ENCODE measurements at regions not wholly inside any gene's neighbourhood (a gene's known extent, or its start where the extent isn't known, plus 50 kb on each side); places are given as distances from the start of the nearest gene placed in this dataset.

DNA sequence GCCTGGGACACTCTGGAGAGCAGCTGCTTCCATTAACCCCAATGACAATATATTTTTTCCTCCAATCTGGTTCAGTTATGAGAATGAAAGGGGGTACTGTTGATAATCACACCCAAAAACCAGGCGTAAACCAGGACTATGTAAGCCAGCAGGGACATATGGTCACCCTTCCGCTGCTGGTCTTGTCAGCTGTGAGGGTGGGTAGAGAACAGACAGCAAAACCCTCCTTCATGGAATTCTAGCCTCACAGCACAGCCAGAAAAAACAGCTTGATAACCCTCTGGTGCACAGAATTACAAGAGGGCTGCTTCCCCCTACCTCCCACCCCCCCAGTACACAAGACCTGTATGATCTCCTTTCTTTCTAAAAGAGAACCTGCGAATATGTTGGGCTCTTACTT, 368.8 kb upstream of the ZMIZ1 start:
- no peak for DNase-seq

DNA sequence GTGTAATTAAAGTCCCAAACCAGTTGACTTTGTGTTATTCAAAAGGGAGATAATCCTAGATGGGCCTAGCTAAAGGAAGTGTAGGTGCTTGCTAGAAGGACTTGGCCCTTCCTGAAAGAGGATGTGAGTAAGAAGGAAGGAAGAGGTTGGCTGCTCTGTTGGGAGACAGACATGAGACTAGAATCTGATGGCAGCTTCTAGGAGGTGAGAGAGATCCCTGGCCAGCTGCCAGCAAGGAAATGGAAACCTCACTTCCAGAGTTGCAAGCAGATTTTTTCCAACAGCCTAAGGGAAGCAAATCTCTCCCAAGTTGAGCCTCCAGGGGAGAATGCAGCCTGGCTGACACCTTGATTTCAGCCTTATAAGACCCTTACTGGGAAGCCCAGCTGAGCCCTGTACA, 368.4 kb upstream of the ZMIZ1 start:
- no peak for DNase-seq

DNA sequence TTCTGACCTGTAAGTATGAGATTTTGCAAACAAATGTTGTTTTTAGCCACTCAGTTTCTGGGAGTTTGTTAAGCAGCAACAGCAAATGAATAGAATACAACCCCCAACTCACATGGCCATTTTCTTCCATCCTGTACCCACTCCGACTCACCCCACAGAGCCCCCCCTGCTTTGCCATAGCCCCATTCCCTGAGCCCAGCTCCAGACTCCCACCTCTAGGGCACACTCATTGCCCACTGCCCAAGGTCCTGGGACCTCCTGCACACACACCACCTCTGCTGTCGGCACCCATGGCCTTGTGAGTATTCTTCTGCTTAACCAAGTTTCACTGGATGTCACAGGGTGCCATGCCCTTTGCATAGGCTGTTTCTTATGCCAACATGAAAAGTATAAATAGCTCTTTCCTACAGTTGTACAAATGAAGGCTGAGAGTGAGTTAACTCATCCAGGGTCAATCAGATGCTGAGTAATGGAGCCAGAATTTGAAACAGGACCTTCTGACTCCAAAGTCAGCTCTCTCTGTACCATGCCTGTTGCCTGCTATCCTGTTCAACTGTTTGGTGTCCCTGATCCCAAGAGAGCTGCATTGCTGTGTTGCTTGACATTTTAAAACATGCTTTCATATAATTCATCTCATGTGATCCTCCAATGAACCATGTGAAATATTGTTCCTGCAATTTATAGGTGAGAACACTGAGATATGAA, 367.8 kb upstream of the ZMIZ1 start:
- DNase-seq, result no peak

DNA sequence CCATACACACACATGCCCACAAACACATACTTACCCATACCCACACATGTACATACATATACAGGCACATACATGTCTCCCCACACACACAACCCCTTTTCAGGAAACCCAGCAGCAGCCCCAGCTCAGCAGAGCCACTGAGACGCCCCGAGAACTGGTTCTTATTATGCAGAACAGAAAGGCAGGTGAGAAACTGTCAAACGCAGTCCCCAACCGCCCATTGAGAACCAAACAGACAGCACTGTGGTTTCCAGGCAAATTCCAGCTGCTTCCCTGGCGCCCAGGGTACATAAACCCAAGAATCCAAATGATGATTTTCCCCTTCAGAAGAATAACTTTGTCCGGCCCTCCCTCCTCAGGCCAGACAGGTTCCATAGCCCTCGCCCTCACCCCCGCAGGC, 366.6 kb upstream of the ZMIZ1 start:
- DNase-seq, result no peak

DNA sequence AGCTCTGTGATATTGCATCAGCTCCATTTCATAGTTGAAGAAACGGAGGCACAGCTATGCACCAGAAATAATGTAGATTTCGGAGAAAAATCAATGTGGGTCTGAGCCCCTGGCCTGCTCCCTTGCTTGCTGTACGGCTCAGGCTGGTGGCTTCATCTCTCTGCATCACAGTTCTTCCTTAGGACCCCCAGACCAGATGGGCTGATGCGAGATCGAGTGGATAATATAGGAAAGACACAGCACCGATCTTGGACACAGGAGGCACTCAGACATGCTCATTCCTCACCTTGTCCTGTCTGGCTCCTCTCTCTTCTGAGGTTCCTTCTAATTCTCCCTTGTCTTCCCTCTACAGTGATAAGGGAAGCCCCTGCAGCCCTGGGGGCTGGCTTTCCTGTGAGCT, 365.9 kb upstream of the ZMIZ1 start:
- no peak for DNase-seq

DNA sequence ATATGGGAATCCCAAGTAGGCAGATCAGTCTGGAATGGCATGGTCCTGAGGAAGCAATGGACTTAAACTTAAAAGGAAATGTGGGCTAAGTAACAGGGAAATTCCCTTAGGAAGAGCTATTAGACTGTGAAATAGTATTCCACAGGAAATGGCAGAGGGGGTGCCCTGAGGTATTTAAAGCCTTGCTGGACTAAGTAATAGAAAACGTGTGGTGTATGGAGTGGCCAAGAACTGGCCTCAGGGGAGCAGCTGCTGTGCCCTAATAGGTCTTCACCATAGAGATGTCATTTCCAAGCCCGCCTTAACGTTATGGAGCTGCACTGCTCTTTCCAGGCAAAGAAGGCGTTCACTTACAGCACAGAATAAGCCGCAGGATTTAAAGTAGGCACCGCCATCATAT, 365.2 kb upstream of the ZMIZ1 start:
- no peak for DNase-seq

DNA sequence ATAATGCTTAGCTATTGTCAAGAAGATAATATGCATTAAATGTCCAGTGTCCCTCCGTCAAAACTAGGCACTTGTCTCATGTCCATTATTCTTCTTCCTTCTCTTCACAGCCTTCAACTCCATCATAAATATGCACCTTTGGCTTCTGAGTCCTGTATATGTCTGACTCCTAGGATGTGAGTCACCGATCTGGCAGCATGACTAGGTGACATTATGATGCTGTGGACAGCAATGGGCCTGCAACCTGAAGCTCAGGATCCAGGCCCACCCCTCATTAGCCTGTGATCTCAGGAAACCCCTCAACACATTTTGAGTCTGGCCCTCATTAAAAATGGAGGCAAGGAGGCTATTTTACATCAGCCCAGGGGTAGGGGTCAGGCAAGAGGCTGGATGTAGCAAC, 362.5 kb upstream of the ZMIZ1 start:
- no peak for DNase-seq

DNA sequence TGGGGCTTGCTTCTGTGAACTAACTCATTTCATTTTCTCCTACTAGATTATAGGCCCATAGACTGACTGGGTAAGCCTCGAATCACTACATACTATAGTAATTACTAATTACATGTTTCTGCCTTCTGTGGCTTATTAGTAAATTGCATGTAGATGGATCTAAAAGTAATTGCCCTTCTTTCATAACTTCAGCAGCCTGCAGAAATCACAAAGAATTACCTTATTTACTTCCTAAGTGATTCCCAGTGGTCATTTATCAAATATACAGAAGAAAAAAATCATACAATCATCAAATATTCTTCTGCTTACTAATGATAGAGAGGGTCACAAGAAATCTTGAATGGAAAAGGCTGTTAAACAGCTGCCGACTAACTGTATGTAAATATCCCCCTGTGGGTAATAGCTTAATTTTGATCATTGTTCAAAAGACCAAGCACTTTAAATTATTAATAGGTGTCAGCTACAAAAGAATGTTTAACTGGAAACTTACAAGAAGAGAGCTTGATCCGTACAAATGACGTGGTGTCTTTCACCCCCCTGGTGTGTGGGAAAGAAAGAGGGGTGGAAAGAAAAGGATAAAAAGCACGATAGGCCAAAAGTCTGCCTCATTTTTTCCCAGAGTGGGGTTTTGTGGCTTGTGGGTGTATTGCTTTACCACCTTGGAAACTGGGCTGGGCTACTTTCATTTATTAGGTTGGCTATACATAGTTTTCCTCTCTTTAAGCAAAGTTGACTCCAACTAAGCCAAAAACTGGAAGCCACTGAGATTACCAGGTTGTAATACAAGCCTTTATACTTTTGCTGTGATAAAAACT, 361.8 kb upstream of the ZMIZ1 start:
- no peak for DNase-seq

DNA sequence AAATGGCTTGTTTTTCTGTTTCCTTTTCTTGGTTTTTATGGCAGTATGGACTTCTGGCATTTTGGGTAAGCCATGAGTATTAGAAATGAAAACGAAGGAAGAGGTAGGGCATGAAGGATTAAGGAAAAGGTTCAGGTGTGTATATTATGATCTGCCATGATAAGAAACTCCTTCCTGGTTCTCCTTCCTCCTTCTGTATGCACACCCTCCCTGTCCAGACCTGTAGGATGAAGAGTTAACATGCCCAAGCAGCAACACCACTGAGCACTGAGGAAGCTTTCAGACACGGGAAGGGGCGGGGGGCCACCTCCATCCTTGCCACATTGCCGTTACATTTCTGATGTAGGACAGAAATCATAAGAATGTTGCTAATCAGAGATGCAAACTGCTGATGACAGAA, 361.0 kb upstream of the ZMIZ1 start:
- DNase-seq, result no peak

DNA sequence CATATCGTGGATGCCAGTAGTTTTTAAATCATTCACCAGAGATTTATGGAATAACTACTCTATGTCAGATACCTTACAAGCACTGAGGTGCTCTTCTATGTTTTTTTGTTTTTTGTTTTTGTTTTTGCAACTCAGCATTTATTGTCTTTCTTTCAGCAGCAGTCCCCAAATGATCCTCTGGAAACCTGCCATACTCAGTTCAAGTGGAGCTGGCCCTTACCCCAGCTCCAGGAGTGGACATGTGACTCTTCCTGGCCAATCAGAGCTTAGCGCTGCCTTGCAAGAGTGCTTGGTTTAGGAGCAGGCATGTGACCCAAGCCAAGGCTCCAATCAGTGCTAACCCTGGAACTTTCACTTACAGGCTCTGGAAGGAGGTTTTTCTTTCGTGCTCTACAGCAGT, 356.6 kb upstream of the ZMIZ1 start:
- no peak for DNase-seq

DNA sequence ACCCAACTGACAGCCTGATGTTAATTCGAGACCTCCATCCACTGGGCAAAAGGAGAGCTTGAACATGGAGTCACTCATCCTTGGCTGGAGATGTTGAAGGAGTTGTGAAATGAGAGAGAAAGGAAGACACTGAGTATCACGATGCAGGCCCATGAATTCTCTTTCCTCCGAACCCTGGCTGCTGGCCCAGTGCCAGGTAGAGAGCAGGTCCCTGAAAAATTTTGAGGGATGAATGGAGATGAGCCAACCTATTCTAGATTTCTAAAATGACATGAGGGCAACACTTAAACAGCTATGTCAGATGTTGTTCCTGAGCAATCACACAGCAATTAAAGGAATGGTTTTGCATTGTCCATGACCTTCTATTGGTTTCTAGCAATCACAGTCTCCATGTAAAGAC, 355.1 kb upstream of the ZMIZ1 start:
- no peak for DNase-seq

DNA sequence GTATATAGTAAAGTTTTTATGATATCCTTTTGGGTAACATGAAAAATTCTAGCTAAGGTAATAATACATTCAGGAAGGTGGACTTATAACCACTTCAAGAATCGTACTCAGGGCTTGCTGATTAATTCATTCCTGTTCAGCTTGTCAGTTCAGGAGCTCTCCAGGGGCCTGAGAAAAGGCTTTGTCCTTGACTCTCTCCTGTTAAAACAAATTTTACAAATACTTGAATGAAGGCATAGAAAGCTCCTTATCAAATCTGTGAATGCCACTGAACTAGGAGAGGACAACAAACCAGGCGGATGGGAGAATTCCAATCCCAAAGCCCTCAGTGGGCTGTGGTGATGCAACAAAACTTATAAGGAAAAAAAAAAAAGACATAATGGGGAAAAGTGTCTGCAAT, 354.5 kb upstream of the ZMIZ1 start:
- no peak for DNase-seq

DNA sequence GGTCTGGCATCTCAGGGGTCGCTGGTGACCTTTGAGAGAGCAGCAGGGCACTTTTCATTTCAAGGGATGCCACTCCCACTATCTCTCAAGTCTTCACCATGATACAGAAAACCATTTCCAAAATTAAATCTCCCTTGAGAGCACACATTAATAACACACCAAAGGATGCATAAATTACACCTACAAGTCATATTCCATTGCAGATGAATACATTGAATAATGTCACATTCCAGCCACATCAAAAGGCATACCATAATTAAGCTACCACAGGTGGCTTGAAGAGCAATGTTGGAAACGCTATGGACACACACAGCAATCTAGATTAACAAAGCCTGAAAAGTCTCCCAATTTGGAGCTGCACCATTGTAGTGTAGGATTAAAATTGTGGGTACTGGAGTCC, 353.3 kb upstream of the ZMIZ1 start:
- no peak for DNase-seq

DNA sequence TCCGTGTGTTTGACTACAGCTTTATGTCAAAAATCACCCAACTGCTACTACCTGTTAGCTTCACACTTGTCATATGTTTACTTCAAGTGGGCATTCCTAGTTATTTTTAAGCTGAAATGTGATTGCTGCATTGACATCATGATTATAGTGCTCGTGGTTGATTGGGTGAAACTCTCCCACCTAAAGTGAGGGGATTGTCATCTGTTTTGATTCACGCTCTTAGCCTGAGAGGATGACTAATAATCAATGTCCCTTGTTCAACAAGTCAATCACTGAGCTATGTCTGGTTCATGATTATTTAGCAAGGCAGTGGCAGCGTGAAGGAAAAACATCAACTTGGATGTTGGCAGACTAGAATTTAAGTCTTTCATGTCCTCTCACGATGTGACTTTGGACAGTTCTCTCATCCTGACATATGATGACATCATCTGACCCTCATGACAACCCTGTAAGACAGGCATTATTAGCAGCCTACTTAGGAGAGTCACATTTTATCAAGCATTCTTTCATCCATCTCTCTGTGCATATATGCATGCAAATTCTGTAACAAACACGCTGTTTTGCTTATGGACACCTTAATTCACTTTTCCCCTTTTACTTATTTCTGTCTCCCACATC, 352.6 kb upstream of the ZMIZ1 start:
- no peak for DNase-seq

DNA sequence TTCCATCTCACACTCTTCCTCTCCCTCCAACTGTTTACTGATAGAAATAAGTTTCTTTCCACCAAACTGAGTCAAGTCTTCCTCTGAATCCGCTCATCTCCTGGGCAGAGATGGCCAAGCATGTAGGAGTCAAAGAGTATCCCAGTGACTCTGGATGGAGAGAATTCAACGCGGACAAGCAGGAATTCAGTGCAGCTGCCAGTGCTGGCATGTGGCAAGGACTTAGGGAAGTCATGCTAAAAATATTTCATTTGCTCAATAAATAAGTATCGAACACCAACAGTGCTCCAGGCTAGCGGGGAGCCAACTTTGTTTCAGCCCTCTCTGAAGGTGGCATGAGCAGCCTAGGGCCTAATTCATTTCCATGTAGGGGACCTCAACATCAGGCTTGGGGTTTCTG, 351.6 kb upstream of the ZMIZ1 start:
- no peak for DNase-seq

DNA sequence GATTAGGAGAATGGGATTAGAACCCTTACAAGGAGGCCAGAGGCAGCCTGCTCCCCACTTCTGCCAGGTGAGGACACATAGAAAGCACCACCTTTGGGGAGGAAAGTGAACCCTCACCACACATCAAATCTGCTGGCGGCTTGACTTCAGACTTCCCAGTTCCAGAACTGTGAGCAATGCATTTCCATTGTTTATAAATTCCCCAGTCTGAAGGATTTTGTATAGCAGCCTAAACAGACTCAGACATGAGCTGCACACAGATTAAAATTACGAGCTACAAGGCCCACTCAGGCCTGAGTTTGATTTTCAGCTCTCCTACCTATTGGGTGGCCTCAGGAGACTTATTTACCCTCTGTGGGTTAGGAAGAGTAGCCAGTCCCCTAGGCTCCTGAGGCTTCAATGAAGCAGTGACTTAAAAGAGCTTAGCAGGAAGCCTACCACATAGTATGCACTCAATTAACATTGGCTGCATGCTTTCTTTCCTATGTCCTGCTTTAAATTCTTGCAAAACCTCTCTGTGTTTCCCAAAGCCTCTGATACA, 350.7 kb upstream of the ZMIZ1 start:
- DNase-seq, result no peak

DNA sequence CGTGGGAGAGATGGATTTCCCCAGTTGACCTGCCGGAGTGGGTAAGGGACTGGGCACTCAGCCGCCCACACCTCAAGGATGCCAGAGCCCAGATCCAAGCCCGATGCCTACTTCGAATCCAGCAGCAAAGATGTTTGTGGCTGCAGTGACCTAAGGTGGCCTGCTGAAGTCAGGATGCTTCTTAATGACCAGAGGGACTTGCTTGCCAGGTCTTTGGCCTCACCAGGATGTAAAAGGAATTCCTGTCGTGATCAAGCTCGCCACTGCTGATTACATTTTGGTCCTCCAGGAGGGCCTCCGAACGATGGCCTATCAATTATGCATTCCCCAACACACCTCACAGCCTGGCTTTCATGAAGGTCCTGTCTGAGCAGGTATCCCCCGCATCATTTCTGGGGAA, 349.5 kb upstream of the ZMIZ1 start:
- DNase-seq, result no peak

DNA sequence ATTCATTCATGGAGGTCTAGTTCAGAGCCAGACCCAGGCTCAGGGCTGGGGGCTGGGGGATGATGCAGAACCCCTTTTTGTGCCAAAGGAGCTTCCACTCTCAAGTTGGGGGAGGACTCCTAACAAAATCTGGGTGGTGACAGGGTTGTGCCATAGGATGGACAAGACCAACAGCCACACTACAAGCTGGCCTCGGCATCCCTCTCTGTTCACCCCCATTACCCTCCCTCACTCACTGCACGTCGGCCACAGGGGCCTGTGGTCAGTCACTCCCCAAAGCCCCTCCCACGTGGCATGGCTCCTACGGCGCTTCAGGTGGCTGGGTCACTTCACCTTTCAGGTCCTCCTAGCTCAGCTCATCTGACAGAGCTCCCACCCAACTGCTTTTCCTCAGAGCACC, 348.7 kb upstream of the ZMIZ1 start:
- no peak for DNase-seq

DNA sequence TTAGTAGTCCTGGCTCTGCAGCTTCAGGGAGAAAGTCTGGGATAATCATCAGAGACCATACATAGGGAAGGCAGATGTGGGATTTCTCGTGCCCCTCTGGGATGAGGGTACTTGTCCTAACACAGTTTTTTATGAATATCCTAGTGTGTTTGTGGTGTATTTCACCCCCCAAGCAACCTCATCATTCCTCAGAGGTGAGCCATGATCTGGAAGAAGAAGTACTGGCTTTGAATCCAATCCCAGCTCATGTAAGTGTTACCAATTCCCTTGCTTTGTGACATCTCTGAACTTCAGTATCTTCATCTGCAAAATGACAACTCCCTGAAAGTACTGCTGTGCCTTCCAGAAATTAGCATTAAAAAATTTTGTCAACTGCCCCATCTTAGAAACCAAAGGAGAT, 347.5 kb upstream of the ZMIZ1 start:
- DNase-seq, result no peak

DNA sequence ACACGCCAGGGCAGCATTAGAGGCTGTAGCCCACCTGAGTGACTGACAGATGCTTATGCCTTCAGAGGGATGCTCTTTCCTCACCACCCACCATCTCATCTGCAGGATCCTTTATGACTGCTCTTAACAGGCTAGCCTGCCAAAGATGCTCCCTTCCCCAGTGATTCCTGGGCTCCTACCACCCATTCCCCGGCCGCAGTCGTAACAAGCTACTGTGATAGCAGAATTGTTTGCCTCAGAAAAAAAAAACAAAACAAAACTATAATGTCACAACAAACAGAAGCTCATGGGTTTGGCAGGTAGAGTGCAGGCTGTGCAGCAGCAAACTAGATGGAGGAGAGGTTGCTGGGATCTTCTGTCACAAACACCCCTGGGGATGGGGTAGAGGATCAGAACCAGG, 343.9 kb upstream of the ZMIZ1 start:
- DNase-seq, result no peak

DNA sequence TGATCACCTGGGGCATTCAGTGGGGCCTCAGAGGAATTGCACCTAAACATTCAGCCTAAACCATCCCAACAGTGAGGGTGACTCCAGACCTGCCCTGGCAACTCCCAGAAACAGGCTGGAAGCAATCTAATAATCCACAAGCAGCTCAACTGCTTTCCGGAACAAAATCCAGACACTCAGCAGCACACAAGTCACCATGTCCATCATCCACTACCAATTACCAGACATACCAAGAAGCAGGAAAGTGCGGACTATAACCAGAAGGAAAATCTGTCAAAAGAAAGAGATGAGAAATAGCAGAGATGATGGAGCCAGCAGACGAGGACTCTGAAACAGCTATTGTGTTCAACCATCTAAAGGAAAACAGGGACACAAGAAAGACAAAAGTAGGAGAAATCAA, 342.6 kb upstream of the ZMIZ1 start:
- DNase-seq, result no peak

DNA sequence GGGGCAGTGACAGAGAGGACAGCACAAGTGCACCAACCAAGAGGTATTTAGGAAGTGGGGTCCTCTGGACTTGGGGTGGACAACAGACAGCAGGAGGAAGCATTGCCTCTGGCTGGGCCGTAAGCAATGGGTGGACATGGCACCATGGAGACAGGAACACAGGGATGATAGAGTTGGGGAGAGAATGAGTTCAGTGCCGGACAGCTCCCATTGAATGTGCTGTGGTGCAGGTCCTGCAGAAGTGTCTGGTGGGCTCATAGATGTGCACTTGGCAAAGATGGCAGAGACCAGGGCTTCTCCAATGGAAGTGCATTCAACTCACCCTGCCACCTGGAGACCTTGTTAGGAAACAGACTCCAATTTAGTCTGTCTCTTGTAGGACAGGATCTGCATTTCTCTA, 341.5 kb upstream of the ZMIZ1 start:
- DNase-seq, result no peak

DNA sequence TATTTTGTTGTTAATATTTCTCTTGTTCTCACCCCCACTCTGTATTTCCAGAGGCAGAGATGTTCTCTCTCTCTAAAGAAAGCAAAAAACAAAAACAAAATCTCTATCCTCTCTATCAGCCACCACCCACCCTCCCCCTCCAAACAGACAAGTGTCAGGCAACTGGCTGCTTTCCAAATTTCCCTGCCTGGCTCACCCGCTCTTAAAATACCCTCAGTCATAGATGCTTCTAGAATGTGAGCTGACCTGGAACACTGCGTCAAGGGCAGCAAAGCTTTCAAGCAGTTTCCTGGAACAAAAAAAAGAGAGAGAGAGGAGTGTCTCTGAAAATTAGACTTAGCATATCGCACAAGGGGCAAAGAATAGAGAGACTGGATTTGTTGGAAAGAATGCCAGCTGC, 341.0 kb upstream of the ZMIZ1 start:
- no peak for DNase-seq

DNA sequence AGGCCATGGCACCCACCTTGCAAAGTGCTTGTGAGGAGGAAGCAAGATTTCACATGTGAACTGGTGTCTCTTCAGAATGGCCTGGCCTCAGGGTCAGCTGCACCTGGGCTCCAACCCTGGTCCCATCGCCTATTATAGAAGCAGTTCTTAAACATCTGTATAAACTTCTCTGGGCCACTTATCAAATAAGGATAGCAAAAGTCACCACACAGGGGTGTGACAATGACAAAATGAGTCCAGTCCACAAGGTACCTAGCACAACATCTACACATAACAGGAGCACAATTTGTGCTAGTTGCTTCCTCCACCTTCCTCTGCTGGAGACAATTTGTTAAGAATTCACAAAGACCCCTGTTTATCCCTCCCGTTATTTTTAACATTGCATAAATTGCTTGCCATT, 340.6 kb upstream of the ZMIZ1 start:
- no peak for DNase-seq

Measured in NCI-H524 treated with DMSO at 0.1 percent for 48 hours (cell line).